ENCODE measurements at regions not wholly inside any gene's neighbourhood (a gene's known extent, or its start where the extent isn't known, plus 50 kb on each side); places are given as distances from the start of the nearest gene placed in this dataset.

DNA sequence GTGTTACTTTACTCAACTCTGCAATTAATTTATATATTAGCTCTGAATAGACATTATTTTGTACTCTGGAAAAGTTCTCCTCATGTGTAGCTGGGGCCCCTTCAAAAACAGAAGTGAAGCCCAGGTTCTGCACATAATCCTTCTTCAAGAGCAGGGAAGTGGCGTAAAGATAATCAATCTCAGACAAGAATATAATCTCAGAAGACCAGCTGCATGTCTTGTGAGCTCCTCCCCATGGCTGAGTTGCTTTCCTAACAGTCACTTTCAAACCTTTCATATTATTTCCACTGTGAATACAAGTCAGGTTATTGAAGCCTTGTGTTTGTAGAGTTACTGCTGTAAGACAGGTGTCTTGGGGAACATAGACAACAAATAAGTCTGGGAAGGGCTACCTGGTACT, 691.9 kb downstream of the RFPL4B start:
- TF ChIP-seq CTCF (IDR thresholded peaks at IDR 0.05): no peak

DNA sequence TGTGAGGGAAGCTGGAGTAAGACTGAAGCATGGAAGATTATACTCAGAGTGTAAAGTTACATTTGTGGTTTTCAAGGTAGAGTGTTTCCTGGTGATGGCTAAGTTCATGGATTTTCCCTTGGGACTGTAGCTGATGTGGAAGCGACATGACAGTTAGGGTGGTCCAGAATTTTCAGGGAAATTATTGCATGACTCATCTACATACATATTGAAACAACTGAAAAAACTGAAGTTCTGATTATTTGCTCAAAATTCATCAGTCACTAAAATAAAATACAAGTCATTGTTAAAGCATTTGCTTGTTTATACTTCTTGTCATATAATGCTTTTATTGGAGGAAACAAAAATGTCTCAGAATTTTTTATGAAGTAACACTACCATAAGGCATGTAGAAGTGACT, 700.0 kb downstream of the RFPL4B start:
- TF ChIP-seq CTCF (IDR thresholded peaks at IDR 0.05): no peak

- no peak for TF ChIP-seq CTCF (IDR thresholded peaks at IDR 0.05)
These were observed 700.8 kb downstream of the RFPL4B start for GRCh38 chr6:113047932-113048331.

DNA sequence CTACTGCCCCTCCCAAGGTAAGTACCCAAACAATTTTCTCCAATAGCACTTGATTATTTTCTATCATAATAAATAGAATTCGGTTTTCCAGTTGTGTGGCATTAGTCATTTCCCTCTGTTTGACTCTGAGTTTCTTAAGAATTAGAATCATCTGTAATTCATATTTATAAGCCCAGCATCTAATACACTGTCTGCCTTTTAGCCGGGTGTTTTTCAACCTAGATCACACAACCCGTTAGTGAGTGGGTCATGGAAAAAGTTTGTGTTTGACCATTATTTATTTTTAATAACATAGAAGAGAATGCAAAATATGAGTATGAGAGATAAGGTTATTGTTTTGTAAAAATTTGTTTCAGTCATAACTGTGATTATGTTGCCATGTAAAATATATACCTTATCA, 701.6 kb downstream of the RFPL4B start:
- TF ChIP-seq CTCF (IDR thresholded peaks at IDR 0.05): no peak

- no peak for TF ChIP-seq CTCF (IDR thresholded peaks at IDR 0.05)
These were observed 702.1 kb downstream of the RFPL4B start for GRCh38 chr6:113049190-113049589.

GRCh38 chr6:113050010-113050858, 703.1 kb downstream of the RFPL4B start:
- no peak for TF ChIP-seq CTCF (IDR thresholded peaks at IDR 0.05)

DNA sequence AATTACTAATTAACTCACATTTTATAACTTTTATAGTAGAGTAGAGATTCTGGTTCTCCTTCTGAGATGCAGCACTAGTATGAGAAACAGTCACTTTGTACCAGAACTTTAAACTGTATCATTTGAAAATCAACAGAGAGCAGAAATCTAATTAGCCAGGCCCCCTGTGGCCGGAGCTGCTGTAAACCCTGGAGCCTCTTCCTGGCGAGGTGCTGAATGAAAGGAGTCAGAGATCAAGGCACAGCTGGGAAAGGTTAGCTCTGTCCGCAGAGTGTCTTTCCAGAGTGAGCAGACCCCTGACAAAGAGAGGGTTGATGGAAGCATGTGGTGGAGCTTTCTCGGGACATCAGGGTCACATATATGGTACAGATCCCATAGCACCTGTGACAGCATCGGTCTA, 703.8 kb downstream of the RFPL4B start:
- TF ChIP-seq CTCF (IDR thresholded peaks at IDR 0.05): no peak

DNA sequence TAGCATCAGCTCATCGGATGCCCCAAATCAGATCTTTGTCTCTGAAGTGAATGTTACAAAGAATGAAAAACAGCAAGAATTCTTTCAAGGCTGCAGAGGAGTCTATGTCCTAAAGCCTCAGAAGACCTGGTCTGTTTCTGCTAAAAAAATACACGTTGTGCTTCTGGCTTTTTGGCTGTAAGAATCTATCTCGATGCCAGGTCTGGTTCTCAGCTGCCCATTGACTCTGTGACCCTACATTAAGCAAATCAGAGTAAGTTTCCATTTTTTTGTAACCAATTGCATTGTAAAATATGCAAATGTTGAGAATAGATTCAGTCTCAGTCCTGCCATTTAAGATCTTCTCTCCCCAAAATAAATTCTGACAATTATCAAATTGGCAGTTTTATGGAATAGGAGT, 705.4 kb downstream of the RFPL4B start:
- TF ChIP-seq CTCF (IDR thresholded peaks at IDR 0.05): no peak
